ENCODE measurements at regions not wholly inside any gene's neighbourhood (a gene's known extent, or its start where the extent isn't known, plus 50 kb on each side); places are given as distances from the start of the nearest gene placed in this dataset.

GRCh38 chr5:99901972-99902371, 633.2 kb upstream of the FAM174A start:
- FAIRE-seq = no peak
- H4K8ac ChIP-seq (ENCODE audit: extremely low read depth, insufficient read depth, low read length) = no peak overlapping the region
- no peak overlapping the region for H2BK5ac ChIP-seq (ENCODE audit: low read depth, low read length)
- TF ChIP-seq NANOG (IDR thresholded peaks at IDR 0.05; ENCODE audit: insufficient read depth, low read depth, low read length, poor library complexity, severe bottlenecking) (no peak), RNF2 (IDR thresholded peaks at IDR 0.05; ENCODE audit: borderline replicate concordance, low read depth, low read length, missing control alignments, poor library complexity, severe bottlenecking) (no peak), FOSL1 (IDR thresholded peaks at IDR 0.05; ENCODE audit: insufficient read depth, low read depth, low read length) (no peak), CREB1 (IDR thresholded peaks at IDR 0.05) (no peak)
- H3K9me3 ChIP-seq (ENCODE audit: insufficient read depth in 2 of 2, low read depth in 1 of 2, low read length in 1 of 2) = no peaks in the 10 kb centered on the region
- no peak overlapping the region for H2BK20ac ChIP-seq (ENCODE audit: low read length)
- no peaks in the 10 kb centered on the region for H3K4me1 ChIP-seq (replicated peaks in 1 of 4; ENCODE audit: control insufficient read depth in 3 of 4, insufficient read depth in 4 of 4, low read length in 3 of 4)
- no peaks in the 10 kb centered on the region for H3K79me2 ChIP-seq (ENCODE audit: control insufficient read depth in 1 of 2, insufficient read depth in 2 of 2, low read length in 2 of 2)
- no peaks in the 10 kb centered on the region for H3K27me3 ChIP-seq (replicated peaks in 1 of 4; ENCODE audit: control insufficient read depth in 3 of 4, extremely low read depth in 1 of 4, insufficient read depth in 3 of 4, low read length in 3 of 4)
- ChIA-PET CTCF (ENCODE audit: partially characterized antibody) (no interaction called here), POLR2A (ENCODE audit: partially characterized antibody) (no interaction called here)
- H3K79me1 ChIP-seq (ENCODE audit: low read depth, low read length) = no peaks in the 10 kb centered on the region
- no peak overlapping the region for H3K14ac ChIP-seq (ENCODE audit: insufficient read length)
- no peak overlapping the region for H2AFZ ChIP-seq (ENCODE audit: low read length)
- no peak overlapping the region for H3K56ac ChIP-seq (replicated peaks; ENCODE audit: insufficient read length, low read depth, low read length)
- no peak overlapping the region for H3K4me3 ChIP-seq (ENCODE audit: extremely low read depth in 1 of 4, insufficient read depth in 2 of 4, low read depth in 3 of 4, low read length in 4 of 4)
- no peak overlapping the region for H2BK120ac ChIP-seq (replicated peaks; ENCODE audit: low read depth, low read length)
- no peak overlapping the region for H2BK15ac ChIP-seq (ENCODE audit: low read length)
- H2BK12ac ChIP-seq (ENCODE audit: low read depth, low read length) = no peak overlapping the region
- H3K27ac ChIP-seq (ENCODE audit: low read depth, low read length) = no peak overlapping the region
- H4K5ac ChIP-seq (ENCODE audit: insufficient read length, low read depth, low read length) = no peak overlapping the region
- H4K20me1 ChIP-seq (replicated peaks in 1 of 2; ENCODE audit: control insufficient read depth in 1 of 2, insufficient read depth in 2 of 2, low read length in 2 of 2) = no peaks in the 10 kb centered on the region
- no peak overlapping the region for H3K9ac ChIP-seq (replicated peaks in 1 of 4; ENCODE audit: extremely low read depth in 1 of 4, low read depth in 3 of 4, low read length in 3 of 4)
- no peaks in the 10 kb centered on the region for H3K23me2 ChIP-seq (ENCODE audit: low read depth, low read length)
- H3K4ac ChIP-seq (replicated peaks; ENCODE audit: insufficient read length, low read depth, low read length) = no peak overlapping the region
- H4K91ac ChIP-seq (replicated peaks; ENCODE audit: insufficient read length, low read length) = no peak overlapping the region
- H3K4me2 ChIP-seq (ENCODE audit: insufficient read depth in 1 of 2, low read depth in 2 of 2, low read length in 2 of 2) = no peak overlapping the region
- no peaks in the 10 kb centered on the region for H3K36me3 ChIP-seq (ENCODE audit: control insufficient read depth in 2 of 4, insufficient read depth in 4 of 4, low read length in 3 of 4)
- H3K18ac ChIP-seq (ENCODE audit: extremely low read depth, low read length) = no peak overlapping the region
- H3K23ac ChIP-seq (ENCODE audit: insufficient read length) = no peak overlapping the region
- DNase-seq (ENCODE audit: low read depth in 1 of 2, low spot score in 2 of 2) = no peak
- no peak overlapping the region for H2AK5ac ChIP-seq (ENCODE audit: low read depth, low read length)

All from H1 (cell line).